OCI-LY7 (cell line): ENCODE measurements at regions not wholly inside any gene's neighbourhood (a gene's known extent, or its start where the extent isn't known, plus 50 kb on each side); places are given as distances from the start of the nearest gene placed in this dataset.

ENCODE experiments used
- CTCF ChIP-seq: fragments of 200-600 bp; sonication (generic); conservative IDR thresholded peaks from 2 replicates; pipeline ENCODE4 v1.5.1; 2014; ENCODE audit warnings: mild to moderate bottlenecking, antibody characterized with exemption, low read length, moderate library complexity, mixed read lengths
- EZH2phosphoT487 ChIP-seq: fragments of 200-600 bp; sonication (generic); IDR thresholded peaks from 2 replicates; pipeline ENCODE4 v1.6.1; 2018; ENCODE audit warnings: low read depth, borderline replicate concordance, mild to moderate bottlenecking, mixed run types, antibody characterized with exemption, low read length, moderate library complexity, mixed read lengths

- TF ChIP-seq CTCF = no peak
- no peak for TF ChIP-seq EZH2phosphoT487
Observed at GRCh38 chr9:91158286-91158685, 203.4 kb downstream of the AUH start.
